SU-DHL-6 (cell line): ENCODE measurements at regions not wholly inside any gene's neighbourhood (a gene's known extent, or its start where the extent isn't known, plus 50 kb on each side); places are given as distances from the start of the nearest gene placed in this dataset.

Source experiments
- CTCF ChIP-seq: fragments of 200-600 bp; sonication (generic); IDR thresholded peaks from one replicate; pipeline ENCODE4 v1.5.1; 2017; ENCODE audit warnings: antibody characterized with exemption, mild to moderate bottlenecking, low read length, moderate library complexity; ENCODE audit not compliant: insufficient read depth, poor library complexity, severe bottlenecking
- EZH2phosphoT487 ChIP-seq: fragments of 200-600 bp; sonication (generic), shearing (Covaris generic); conservative IDR thresholded peaks from 2 replicates; pipeline ENCODE4 v1.6.1; 2018; ENCODE audit warnings: mild to moderate bottlenecking, antibody characterized with exemption, low read length, moderate library complexity, mixed read lengths

GRCh38 chr3:104988496-104988895 lies 378.2 kb upstream of the ALCAM start:
- TF ChIP-seq CTCF: no peak
- no peak for TF ChIP-seq EZH2phosphoT487
